IPS-NIHi11 (cell line): ENCODE measurements at regions not wholly inside any gene's neighbourhood (a gene's known extent, or its start where the extent isn't known, plus 50 kb on each side); places are given as distances from the start of the nearest gene placed in this dataset.

Experiments used
- DNase-seq: peaks from one replicate; pipeline ENCODE4 v3.0.0; 2012; ENCODE audit warnings: mixed read lengths, low spot score

GRCh38 chr1:4312024-4312423 is 342.4 kb upstream of the AJAP1 start:
- DNase-seq = no peak

GRCh38 chr1:4315202-4315601 is 339.2 kb upstream of the AJAP1 start:
- no peak for DNase-seq

DNA sequence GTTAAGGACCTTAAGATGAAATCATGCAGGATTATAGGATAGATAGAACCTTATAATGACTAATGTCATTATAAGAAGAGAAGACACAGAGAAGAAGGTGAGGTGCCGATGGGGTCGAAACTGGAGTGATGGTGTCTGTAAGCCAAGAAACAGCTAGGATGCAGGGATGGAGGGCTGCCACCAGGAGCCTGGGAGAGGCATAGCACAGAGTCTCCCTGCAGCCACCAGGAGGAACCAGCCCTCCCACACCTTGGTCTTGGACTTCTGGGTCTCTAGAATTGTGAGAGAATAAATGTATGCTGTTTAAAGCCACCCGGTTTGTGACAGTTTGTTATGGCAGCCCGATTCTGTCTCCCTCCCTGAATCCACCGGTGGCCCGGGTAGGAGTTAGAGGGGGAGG is 337.2 kb upstream of the AJAP1 start:
- DNase-seq = no peak

- DNase-seq = no peak
Measured at GRCh38 chr1:4318720-4319119, 335.7 kb upstream of the AJAP1 start.

GRCh38 chr1:4319496-4319895 is 334.9 kb upstream of the AJAP1 start:
- DNase-seq = no peak

DNA sequence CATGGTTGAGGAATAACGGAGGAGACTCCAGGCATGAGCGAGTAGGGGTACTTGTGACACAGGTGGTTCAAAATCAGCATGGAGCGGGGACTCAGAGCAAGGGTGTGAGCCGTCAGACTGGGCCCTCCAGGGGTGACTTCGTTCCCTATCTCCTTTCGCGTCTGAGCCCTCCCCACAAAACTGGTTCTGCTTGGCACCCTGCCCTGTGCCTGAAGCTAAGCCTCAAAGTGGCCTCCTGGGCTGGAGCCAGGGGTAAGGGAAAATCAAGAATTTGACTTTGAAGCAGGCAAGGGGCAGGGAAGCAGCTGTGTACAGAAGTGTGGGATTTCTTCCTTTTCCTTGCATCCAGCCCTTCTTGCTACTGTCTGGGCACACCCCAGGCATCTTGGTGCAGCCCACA is 331.5 kb upstream of the AJAP1 start:
- DNase-seq = no peak

DNA sequence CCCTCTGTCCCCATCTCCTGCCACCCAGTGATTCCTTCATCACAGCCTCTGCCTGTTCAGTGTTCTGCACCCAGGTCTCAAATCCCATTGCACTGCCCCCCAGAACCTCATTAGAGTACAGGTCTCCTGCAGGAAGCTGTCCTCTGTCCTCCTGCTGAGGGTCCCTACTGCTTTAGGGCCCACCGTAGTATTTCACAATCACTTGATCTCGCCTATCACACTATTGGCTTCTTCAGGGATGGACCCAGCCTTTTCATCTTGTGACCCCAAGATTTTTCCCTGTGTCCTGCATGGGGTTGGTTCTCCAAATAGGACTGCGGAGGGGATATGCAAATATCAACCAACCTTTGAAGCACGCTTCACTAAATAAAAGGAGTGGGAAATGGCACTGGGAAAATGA is 331.1 kb upstream of the AJAP1 start:
- DNase-seq = no peak

GRCh38 chr1:4324525-4324924 is 329.9 kb upstream of the AJAP1 start:
- no peak for DNase-seq

- no peak for DNase-seq
Measured at GRCh38 chr1:4327142-4327541, 327.3 kb upstream of the AJAP1 start.

DNA sequence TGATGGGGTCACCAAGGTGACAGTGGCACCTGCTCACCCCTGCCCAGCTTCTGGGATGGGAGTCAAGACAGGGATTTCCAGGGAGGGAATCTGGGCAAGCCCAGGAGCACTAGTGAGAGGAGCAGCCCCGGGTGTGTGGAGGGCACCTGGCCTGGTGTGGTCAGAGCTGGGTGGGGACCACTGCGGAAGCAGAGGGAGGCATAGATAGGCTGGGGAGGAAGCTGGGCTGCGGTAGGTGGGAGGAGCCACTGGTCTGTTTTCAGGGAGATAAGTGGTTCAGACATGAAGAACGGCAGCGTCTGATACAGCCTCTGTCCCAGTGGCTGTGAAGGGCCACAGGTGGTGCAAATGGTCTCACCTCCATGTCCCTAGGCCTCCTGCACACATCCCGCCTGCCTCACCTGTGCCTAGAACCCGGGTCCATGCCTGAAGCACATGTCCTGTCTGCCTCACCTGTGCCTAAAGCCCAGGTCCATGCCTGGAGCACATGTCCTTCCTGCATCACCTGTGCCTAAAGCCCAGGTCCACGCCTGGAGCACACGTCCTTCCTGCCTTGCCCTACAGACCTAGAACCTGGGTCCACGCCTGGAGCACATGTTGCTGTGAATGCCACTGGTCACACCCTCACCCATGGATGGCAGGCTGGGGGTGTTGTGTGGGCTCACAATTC is 325.9 kb upstream of the AJAP1 start:
- no peak for DNase-seq

GRCh38 chr1:4330805-4331766 is 323.3 kb upstream of the AJAP1 start:
- DNase-seq = no peak

DNA sequence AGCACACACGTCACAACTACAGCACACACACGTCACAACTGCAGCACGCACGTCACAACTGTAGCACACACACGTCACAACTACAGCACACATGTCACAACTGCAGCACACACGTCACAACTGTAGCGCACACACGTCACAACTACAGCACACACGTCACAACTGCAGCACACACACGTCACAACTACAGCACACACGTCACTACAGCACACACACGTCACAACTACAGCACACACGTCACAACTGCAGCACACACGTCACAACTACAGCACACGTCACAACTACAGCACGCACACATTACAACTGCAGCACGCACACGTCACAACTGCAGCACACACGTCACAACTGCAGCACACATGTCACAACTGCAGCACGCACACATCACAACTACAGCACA is 322.6 kb upstream of the AJAP1 start:
- no peak for DNase-seq

- no peak for DNase-seq
Measured at GRCh38 chr1:4336507-4336906, 317.9 kb upstream of the AJAP1 start.

- no peak for DNase-seq
Measured at GRCh38 chr1:4341421-4341820, 313.0 kb upstream of the AJAP1 start.

DNA sequence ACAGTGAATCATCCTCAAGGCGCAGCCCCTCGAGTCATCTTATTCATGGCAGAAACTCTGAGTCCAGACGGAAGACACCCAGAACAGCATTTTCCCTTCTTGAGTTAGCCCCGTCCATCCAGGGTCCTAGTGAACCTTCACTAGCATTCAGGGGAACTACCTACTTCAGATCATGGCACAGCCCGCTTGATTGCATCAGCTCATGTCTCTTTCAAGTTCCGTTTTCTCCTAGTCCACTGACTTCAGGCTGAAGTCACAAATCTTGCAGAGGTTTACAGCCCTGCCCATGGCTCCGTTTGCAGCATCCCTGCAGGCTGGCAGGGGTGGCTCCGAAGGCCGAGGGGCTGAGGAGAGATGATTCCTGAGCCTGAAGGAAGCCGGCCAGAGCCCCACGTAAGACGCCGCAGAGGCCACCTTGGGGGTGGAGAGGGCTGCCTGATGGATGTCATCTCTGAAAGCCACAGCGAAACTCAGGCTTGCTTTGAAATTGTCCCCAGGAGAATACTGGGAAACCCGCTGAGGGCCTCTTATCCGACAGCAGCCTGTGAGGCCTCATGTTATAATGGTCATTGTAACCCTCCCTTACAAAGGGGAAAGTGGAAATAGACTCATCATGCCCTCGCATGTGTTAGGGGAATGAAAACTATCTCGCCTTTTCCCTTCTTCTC is 310.2 kb upstream of the AJAP1 start:
- DNase-seq = no peak

GRCh38 chr1:4345094-4345493 is 309.3 kb upstream of the AJAP1 start:
- no peak for DNase-seq

GRCh38 chr1:4346131-4346530 is 308.3 kb upstream of the AJAP1 start:
- DNase-seq = no peak

DNA sequence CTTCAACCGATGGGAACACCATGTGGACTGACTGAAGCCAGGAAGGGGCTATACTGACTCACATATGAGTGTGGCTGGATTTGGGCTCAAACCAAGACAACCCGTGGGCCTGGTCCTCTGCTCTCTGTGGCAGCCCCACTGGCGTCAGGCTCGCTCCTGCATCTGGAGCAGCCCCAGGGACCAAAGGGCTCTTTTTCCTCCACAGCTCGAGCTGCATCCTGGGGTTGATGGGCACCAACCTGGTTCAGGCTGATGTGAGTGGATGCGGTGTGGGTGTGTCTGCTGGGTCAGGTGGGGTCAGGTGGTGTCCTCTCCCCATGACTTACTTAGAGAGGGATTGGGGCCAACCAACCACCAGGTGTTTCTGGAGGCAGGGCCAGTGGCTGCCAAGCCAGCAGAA is 303.0 kb upstream of the AJAP1 start:
- no peak for DNase-seq

DNA sequence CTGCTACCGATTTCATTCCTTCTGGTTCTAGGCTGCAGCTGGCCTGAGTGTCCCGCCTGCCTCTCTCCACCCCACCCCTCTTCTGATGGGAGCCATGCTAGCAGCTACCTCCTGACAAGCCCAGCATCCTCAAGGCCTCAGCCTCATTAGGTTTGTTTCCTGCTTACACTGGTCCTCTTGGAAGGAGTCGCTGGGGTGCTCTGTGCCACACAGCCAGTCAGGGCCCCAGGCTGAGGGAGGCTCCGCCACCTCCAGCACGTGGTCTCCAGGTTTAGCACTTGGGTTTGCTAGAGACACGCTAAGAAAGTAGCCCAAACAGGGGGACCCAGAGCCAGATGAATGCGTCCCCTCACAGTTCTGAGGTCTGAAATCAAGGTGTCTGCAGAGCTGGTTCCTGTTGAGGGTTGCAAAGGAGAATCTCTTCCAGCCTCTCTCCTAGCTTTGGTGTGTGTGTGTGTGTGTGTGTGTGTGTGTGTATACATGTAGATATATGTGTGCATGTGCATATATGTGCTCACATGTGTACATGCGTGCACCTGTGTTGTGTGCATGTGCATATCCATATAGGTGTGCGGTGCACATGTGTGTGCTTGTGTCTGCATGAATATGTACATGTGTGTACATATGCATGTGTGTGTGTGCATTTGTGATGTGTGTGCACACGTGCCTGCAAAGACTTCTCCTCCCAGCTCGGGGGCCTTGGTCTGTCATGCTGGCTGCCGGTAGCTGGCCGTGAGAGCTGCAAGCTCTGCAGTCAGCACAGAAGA is 301.1 kb upstream of the AJAP1 start:
- DNase-seq = no peak

DNA sequence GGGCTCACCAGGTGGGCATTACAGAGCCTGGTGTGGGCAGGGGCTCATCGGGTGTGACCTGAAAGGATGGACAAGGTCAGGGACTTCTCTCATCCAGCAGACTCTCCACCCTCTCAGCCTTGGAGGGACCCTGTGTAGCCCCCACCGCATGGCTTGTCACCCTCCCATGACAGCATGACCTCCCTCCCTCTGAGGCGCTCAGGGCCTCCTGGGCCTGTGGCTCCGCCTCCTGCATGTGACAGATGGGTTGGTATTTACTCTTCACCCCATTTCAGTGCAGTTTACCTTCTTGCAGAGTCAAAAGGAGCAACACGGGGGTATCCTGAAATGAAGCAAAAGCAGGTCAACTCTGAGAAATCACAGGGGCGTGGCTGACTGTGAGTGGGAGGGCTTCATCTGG is 298.6 kb upstream of the AJAP1 start:
- no peak for DNase-seq

DNA sequence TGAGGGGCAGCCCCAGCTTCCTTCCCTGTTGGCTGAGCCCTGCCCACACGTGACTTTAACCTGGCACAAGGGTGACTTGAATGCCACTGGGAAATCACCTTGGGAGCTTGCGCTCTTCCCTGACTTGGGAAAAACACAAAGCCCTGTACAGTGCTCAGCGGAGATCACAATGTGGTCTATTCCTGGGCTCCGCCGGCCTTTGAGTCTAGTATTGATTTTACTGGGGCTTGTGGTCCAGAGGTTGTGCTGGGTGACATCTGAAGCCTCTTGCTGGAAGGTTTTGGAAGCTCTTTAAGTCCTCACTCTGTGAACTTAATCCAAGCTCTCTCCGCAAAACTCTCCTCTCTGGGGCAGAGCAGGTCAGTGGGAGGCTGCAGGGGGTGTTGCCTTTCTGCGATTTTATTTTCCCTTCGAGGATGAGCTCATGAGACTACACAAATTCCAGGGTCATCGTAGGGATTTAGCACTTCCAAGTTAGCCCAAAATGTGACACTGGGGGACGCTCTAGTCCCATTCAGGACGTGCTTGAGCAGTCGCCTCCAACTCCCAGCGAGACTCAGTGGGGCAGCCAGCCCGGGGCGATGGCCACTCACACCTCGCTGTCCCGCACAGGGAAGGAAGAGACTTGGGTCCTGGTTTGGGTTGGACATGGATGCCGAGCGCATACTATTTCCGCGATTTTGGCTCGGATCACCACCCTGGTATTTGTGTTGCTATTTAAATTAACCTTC is 291.9 kb upstream of the AJAP1 start:
- DNase-seq = no peak

- DNase-seq = no peak
Measured at GRCh38 chr1:4366091-4366490, 288.3 kb upstream of the AJAP1 start.
